GM19035 (cell line): ENCODE measurements at regions not wholly inside any gene's neighbourhood (a gene's known extent, or its start where the extent isn't known, plus 50 kb on each side); places are given as distances from the start of the nearest gene placed in this dataset.

Experiments used
- ATAC-seq: cut with Tn5 transposase; IDR thresholded peaks from one replicate; pipeline ENCODE4 v1.9.1; 2021; ENCODE audit not compliant: unreplicated experiment

DNA sequence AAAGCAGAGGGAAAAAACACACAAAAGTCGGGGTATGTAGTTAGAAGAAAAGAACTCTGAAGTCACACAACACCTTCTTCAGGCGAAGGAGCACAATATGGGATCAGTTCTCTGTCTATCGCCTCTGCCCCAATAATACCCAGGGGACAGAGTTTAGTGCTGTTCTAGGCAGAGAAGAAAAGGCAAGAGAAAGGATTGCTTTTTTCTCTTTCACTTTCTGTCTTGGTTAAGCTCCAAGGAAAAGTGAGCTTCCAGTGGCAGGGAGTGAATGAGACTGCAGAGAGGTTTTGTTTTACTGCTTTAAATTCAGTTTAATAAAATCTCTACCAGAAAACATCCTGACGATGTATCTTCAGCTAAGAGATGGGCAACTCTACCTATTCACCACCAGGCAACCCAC lies 86.6 kb upstream of the STXBP5 start:
- no peak for ATAC-seq

DNA sequence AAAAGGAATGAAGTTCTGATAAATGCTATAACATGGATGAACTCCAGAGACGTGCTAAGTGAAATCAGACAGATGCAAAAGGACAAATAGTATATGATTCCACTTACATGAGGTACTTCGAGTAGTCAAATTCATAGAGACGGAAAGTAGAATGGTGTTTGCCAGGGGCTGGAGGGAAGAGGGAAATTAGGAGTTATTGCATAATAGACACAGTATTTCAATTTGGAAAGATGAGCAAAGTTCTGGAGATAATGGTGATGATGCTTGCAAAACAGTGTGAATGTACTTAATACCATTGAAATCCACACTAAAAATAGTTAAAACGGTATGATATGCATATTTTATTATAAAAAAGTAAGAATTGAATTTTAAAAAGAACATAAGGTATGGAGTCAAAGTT lies 84.9 kb upstream of the STXBP5 start:
- no peak for ATAC-seq

- no peak for ATAC-seq
Observed at GRCh38 chr6:147122823-147123222, 81.4 kb upstream of the STXBP5 start.

- ATAC-seq, result no peak
Observed at GRCh38 chr6:147126618-147127022, 77.6 kb upstream of the STXBP5 start.

DNA sequence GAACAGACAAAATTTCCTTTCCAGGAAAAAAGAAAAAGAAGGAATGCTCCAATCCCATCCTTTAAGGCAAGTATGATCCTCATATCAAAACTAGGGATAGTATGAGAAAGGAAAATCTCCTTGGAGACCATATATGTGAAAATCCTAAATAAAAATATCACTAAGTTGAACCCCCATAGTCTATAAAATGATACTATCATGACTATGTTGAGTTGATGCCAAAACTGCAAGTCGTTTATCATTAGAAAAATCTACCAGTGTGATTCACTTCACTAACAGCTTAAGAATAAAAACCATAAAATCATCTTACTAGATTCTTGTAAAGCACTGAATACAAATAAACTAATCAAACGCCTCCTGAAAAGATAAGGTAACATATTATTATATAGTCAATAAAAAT lies 76.6 kb upstream of the STXBP5 start:
- ATAC-seq, result no peak

- ATAC-seq, result no peak
Observed at GRCh38 chr6:147128056-147128455, 76.2 kb upstream of the STXBP5 start.

DNA sequence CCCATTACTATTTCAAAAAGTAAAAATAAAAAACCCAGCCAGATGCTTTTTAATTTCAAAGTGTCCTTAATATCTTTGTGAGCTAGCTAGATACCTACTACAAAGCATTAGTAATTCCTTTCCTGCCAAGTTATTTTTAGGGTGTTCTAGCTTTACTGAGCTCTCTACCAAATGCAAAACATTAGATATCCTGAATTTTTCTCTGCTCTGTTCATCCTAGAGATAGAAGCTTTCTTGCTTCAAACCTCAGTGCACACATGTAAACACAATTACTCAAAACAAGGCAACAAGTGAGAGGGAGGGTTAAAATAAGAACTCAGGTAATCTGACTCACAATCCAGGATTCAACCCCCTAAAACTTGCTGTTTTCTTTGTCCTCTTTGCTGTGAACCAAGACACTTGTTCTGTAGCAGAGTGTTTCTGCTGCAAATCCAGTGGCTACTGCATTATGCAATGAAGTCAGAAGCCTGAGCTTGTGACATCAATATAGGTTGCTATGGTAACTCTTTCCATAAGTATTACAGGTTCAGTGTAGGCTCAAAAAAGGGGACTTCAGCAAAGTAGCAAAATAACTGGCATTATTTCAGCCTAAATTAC lies 72.6 kb upstream of the STXBP5 start:
- ATAC-seq, result no peak

GRCh38 chr6:147132889-147133288 lies 71.3 kb upstream of the STXBP5 start:
- no peak for ATAC-seq

- no peak for ATAC-seq
Observed at GRCh38 chr6:147133669-147134068, 70.5 kb upstream of the STXBP5 start.

GRCh38 chr6:147135211-147135681 lies 69.0 kb upstream of the STXBP5 start:
- ATAC-seq, result no peak

GRCh38 chr6:147136057-147136456 lies 68.2 kb upstream of the STXBP5 start:
- no peak for ATAC-seq

GRCh38 chr6:147137986-147138385 lies 66.2 kb upstream of the STXBP5 start:
- ATAC-seq, result no peak

DNA sequence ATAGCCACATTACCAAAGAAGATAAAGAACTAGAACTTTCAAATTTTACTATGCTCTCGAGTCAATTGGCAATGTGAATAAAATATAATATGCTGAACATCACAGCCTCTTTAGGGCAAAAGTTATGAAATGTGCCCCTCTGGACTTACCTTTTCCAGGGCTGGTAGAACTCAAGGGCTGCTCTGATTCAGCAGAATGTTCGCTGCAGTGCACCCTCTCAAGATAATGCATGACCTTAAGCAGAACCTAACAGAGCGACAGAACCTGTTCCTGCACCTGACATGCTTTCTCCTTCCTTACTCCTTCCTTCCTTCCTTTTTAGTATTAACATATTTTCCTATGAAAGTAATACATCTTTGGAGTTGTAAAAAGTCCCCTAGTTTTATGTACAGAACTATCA lies 65.4 kb upstream of the STXBP5 start:
- no peak for ATAC-seq

GRCh38 chr6:147141711-147142308 lies 62.4 kb upstream of the STXBP5 start:
- no peak for ATAC-seq

GRCh38 chr6:147142684-147143245 lies 61.5 kb upstream of the STXBP5 start:
- ATAC-seq, result no peak

- ATAC-seq, result no peak
Observed at GRCh38 chr6:147149092-147149491, 55.1 kb upstream of the STXBP5 start.

- ATAC-seq, result no peak
Observed at GRCh38 chr6:147149826-147150225, 54.4 kb upstream of the STXBP5 start.

DNA sequence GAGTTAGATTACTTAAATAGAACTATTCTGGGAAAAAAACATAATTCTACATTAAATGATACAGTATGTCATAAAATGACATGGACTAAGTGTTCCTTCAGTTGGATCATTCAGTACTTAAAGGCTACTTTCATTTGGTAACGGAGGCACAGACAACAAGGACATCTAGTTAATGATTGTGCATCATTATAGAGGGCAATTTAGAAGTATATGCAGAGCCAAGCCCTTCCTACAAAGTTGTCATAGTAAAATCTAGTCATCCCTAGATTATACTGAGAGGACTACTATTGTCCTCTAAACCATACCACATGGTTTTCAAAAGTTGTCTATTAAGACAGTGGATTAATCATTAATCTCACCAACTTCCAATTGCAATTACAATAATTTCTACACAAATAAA lies 53.9 kb upstream of the STXBP5 start:
- no peak for ATAC-seq
